Activated T-cell treated with anti-CD3 and anti-CD28 coated beads for 24 hours (primary cell): ENCODE measurements at regions not wholly inside any gene's neighbourhood (a gene's known extent, or its start where the extent isn't known, plus 50 kb on each side); places are given as distances from the start of the nearest gene placed in this dataset.
"Not testable (repeated sequence)": the region's sequence is repeated elsewhere in the genome, so short reads cannot be mapped to it uniquely, and the experiment has no call there.

Experiments
- DNase-seq: peaks from one replicate; pipeline ENCODE4 v3.0.0-alpha.2; 2020; ENCODE audit warnings: low read depth

DNA sequence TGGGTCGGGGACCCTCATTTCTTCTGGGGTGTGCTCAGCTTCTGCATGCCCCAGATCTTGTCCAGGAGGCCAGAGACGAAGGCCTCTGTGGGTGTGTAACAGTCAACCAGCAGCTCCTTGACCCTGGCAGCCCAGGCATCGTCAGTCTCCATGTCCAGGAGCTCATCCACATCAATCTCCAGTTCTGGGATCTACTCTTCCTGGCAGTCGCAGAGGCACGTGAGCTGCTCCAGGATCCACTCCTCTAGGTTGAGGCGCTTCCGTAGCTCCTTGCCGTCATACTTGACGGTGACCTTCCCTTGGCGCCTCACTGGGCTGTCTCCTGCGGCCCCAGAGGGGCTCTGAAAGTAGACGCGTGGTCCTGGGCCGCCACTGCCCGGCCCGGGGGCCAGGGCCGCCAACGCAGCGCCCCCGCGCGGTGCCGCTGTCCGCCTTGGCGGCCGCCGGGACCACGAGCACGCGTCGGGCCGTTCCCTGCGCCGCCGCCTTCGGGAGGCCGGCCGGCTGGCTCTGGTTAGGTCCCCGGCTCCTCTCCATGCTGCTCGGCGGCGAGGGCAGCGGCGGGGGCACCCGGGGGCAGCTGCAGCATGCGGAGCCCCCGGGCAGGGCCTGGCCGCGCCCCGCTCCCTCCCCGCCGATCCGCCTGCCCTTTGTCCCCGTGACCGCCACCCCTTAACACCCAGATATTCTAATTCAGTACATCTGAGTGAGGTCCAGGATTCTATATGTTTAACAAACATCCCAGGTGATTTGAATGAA, 170.5 kb downstream of the SEPTIN7 start:
- DNase-seq: no peak

DNA sequence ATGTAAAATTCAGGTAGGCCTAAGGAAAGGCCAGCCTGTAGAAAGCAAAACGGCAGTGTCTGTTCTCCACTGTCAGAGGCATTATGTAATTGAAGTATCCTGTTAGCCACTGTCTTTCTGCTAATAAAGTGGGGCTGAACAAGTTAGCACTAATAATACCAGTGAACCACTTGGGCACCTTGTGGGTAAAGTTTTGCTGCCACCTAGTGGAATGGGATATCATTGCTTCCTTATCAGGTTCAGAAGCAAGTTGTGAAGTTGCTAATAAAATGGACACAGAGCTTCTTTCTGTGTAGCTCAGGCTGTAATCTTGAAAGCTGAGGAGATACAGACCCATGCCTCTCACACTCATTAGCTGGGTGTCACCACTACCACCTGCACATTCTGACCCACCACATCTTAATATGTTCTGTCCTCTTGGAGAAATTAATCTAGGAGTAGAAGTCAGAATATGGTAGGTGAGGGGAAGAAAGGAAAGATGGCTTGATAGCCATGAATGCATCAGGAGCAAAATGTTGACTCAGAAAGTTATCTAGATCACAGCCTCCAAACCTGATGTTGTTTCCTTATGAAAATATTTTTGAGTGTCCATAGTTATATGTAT, 175.1 kb downstream of the SEPTIN7 start:
- peak; percentile 41 for DNase-seq

- DNase-seq: not testable (repeated sequence)
Observed at GRCh38 chr7:35978816-35979640, 174.0 kb upstream of the EEPD1 start.

DNA sequence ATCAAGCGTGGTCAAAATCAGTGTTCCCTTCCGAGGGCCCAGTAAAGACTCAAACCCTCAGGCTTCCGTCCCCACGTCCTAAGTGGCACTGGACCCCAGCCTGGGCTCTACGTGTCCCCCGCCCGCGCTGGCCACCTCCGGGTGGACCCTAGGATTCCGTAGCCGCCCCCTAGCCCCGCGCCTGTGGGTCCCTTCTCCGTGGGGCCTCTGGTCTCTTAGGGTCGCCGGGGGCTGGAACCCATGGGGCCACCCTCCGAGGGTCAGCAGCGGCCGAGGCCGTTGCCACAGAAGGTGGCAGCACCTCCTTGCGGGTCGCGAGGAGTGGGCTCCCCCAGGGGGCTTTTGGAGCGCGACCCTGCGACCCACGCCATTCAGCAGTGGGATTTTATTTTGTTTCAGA, 170.5 kb upstream of the EEPD1 start:
- DNase-seq: no peak

DNA sequence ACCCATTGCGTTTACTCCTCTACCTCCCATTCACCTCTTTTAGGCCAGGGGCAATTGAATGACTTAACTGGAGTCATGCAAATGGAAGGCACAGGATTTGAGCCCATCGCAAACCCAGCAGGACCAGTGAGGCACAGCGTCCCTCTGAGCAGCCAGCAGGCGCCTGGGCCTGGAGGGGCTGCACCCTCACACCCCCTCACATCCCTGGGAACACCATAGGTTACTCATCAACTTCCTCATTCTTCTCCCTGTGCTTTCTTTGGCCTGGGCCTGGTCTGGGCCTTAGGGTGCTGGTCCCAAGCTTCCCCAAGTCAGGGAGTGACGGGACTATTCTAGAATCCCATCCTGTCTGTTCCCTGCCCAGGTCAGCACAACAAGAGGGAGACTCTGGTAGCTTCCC, 169.4 kb upstream of the EEPD1 start:
- no peak for DNase-seq

DNA sequence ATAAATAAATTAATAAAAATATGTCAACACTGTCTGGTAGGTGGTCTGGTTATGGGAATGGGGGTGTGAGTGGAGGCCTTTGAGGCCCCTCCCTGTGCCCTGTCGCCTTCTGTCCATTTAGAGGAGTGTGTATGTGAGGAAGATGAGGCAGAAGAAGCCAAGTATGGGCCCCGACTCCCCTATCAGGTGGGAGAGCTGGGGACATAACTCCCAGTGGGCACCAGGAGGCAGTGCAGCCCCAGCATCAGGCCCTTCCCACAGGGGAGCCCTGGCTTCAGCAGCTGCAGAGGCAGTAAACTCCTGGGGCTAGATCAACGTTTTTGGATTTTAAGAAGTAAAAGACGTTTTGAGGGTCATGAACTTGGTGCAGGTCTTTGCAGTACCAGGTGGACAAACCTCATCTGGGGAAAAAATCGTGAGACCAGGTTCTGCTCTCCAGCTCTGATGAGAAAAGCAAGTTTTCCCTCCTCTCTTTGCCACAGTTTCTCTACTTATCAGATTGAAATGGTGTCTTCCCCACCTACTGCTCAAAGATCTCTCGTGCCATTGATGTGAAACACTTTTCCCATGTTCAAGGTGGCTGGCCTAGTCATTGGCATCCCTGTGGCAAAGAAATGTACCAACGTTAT, 167.8 kb upstream of the EEPD1 start:
- DNase-seq: peak; percentile 63

- DNase-seq: no peak
Observed at GRCh38 chr7:35987016-35987415, 166.0 kb upstream of the EEPD1 start.

GRCh38 chr7:35988105-35988504, 164.9 kb upstream of the EEPD1 start:
- DNase-seq: no peak

DNA sequence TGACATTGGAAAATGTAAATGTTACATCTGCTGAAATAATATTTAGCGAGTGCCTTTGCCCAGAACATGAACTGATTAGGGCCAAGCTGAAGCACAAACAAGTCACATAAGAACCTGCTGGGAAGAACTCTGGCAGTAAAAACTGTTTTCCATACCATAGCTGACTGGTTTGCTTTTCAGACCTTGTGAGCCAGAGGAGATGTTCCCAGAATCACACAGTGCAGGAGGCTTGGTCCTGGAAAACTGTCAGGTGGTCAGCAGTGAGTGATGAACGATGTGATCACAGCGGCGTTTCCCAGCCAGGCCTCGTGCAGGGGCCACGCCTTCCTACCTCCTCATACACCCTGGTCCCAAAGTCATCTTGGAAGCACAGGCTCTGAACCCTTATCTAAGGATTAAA, 164.2 kb upstream of the EEPD1 start:
- DNase-seq: no peak

DNA sequence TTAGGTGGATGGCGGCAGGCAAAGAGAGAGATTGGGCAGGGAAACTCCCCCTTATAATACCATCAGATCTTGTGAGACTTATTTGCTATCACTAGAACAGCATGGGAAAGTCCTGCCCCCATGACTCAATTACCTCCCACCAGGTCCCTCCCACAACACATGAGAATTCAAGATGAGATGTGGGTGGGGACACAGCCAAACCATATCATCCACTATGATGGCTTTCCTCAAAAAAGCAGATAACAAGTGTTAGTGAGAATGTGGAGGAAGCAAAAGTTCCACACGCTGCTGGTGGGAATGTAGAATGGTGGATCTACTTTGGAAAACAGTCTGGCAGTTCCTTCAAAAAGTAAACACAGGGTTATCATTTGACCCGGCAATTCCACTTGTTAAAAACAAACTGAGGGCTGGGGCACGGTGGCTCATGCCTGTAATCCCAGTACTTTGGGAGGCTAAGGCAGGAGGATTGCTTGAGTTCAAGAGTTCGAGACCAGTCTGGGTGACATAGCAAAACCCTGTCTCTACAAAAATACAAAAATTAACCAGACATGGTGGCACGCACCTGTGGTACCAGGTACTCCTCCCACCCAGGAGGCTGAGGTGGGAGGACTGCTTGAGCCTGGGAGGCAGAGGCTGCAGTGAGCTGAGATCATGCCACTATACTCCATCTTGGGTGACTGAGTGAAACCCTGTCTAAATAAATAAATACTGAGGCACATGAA, 161.4 kb upstream of the EEPD1 start:
- DNase-seq: peak; percentile 28

DNA sequence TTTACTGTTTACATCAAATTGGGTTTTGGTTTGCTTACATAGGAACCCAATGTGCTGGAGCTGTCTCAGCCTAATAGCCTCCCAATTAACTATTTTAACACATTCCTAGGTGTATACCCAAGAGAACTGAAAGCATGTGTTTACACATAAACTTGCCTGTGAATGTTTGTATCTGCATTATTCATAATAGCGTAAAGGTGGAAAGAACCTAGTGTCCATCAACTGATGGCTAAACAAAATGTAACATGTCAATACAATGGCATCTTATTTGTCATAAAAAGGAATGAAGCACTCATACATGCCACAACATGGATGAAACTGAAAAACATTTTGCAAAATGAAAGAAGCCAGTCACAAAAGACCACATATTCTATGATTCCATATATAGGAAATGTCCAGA, 160.6 kb upstream of the EEPD1 start:
- no peak for DNase-seq

- DNase-seq: no peak
Observed at GRCh38 chr7:35993113-35993512, 159.9 kb upstream of the EEPD1 start.

- no peak for DNase-seq
Observed at GRCh38 chr7:35993676-35994606, 159.1 kb upstream of the EEPD1 start.

DNA sequence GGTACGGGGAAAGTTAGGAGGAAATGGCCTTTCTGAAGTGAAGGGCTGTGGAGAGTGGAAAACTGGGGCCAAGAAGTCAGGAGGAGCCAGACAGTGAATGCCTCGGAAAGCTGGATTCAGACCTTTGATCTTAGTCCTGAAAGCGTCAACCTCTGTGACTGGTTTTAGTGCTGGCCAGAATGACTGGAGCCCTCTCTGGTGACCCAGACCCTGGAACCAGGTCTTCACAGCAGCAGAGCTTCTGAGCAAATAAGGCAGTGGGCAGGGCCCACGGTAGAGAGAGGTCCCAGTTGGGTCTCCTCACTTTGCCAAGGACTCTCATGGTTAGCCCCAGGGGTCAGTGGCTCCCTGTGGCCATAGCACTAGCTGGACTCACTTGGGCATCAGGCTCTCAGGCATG, 157.7 kb upstream of the EEPD1 start:
- DNase-seq: no peak

DNA sequence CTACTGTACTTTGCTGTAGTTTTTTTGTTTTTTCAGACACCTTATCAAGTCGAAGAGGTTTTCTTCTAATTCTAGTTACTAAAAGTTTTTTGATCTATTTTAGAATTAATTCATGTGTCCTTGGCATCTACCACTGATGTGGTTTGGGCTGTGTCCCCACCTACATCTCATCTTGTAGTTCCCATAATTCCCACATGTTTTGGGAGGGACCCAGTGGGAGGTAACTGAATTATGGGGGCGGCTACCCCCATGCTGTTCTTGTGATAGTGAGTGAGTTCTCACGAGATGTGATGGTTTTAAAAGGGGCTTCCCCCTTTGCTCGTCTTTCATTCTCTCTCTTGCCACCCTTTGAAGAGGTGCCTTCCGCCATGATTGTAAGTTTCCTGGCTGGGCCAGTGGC, 154.6 kb upstream of the EEPD1 start:
- DNase-seq: no peak

GRCh38 chr7:36001546-36001945, 151.5 kb upstream of the EEPD1 start:
- no peak for DNase-seq

GRCh38 chr7:36002900-36003299, 150.2 kb upstream of the EEPD1 start:
- no peak for DNase-seq

DNA sequence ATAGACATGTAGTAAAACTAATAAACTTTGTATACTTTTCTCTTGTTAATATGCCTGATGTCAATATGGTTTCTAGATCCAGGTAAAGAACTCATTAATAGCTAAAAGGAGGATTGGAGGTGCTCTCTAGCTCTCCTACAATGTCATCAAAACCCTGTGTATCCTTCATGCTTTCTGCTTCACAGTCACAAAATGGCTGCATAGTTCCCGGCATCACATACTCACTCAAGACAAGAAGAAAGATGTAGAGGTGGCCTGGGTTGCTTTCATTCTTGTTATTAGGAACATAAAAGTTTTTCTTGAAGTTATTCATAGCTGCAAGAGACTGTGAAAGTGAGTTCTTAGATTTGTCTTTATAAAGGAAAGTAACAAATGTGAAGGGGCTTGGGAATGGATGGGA, 149.7 kb upstream of the EEPD1 start:
- no peak for DNase-seq

DNA sequence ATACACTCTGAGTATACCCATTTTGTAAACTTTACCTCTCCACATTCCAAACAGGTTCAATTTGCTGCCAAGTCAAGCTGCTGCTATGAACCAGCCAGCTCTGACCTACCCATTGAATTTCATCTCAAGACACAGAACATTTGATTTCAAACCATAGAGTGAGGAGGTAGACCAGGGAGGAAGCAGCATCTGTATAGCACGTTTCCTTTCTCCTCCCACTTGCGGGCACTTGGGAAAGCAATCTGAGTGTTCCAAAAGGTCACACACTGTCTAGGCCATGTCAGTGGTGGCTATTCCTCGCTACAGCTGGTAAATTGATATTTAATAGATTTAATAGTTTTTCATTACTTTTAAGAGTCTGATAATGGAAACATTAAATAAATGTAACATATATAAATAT, 147.8 kb upstream of the EEPD1 start:
- no peak for DNase-seq

DNA sequence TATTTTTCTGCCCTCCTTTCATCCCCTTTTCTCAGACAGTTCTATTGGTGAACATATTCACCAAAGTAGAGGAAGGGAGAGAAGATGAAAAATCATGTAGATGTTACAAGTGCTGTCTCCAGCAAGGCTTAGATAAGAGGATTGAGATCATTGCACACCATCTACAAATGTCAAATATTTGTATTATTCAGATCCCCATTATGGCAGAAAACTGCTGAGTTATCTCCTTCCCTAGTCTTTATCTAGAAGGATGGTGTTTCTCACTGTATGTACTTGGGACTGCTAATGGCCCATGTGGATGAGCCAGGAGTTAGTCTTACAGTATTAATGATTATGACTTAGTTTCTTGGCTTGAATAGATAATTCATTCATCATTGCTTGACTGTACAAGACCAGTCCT, 147.2 kb upstream of the EEPD1 start:
- no peak for DNase-seq
